ENCODE measurements at regions not wholly inside any gene's neighbourhood (a gene's known extent, or its start where the extent isn't known, plus 50 kb on each side); places are given as distances from the start of the nearest gene placed in this dataset.

- Histone ChIP-seq H3K27ac (ENCODE audit: low read depth in 2 of 2, low read length in 2 of 2) (no peak overlapping the region), H3K4me3 (ENCODE audit: low read length in 2 of 2) (no peak overlapping the region), H3K27me3 (ENCODE audit: control insufficient read depth in 2 of 2, insufficient read depth in 2 of 2, low read length in 2 of 2) (no peaks in the 10 kb centered on the region), H3K9me3 (ENCODE audit: control insufficient read depth in 2 of 2, low read length in 2 of 2) (no peaks in the 10 kb centered on the region), H3K9ac (ENCODE audit: low read depth in 1 of 2, low read length in 2 of 2) (no peak overlapping the region), H3K4me1 (ENCODE audit: control insufficient read depth in 2 of 2, insufficient read depth in 2 of 2, low read length in 2 of 2) (no peaks in the 10 kb centered on the region), H3K36me3 (ENCODE audit: control insufficient read depth in 2 of 2, insufficient read depth in 2 of 2, low read length in 2 of 2) (no peaks in the 10 kb centered on the region)
Observed at GRCh38 chr9:13651969-13652663, 372.6 kb upstream of the MPDZ start.

GRCh38 chr9:13651526-13651925, 372.0 kb upstream of the MPDZ start:
- Histone ChIP-seq H3K27ac (ENCODE audit: low read depth in 2 of 2, low read length in 2 of 2) (no peak overlapping the region), H3K9me3 (ENCODE audit: control insufficient read depth in 2 of 2, low read length in 2 of 2) (no peaks in the 10 kb centered on the region), H3K4me3 (ENCODE audit: low read length in 2 of 2) (no peak overlapping the region)

GRCh38 chr9:13648676-13649075, 369.2 kb upstream of the MPDZ start:
- no peaks in the 10 kb centered on the region for H3K9me3 ChIP-seq (ENCODE audit: control insufficient read depth in 2 of 2, low read length in 2 of 2)
- H3K36me3 ChIP-seq (ENCODE audit: control insufficient read depth in 2 of 2, insufficient read depth in 2 of 2, low read length in 2 of 2) = no peaks in the 10 kb centered on the region
- no peak overlapping the region for H3K4me3 ChIP-seq (ENCODE audit: low read length in 2 of 2)
- no peak overlapping the region for H3K27ac ChIP-seq (ENCODE audit: low read depth in 2 of 2, low read length in 2 of 2)
- no peaks in the 10 kb centered on the region for H3K27me3 ChIP-seq (ENCODE audit: control insufficient read depth in 2 of 2, insufficient read depth in 2 of 2, low read length in 2 of 2)
- H3K9ac ChIP-seq (ENCODE audit: low read depth in 1 of 2, low read length in 2 of 2) = no peak overlapping the region
- no peaks in the 10 kb centered on the region for H3K4me1 ChIP-seq (ENCODE audit: control insufficient read depth in 2 of 2, insufficient read depth in 2 of 2, low read length in 2 of 2)

More at GRCh38 chr9:13651526-13651925, 372.0 kb upstream of the MPDZ start:
- Histone ChIP-seq H3K27me3 (ENCODE audit: control insufficient read depth in 2 of 2, insufficient read depth in 2 of 2, low read length in 2 of 2) (no peaks in the 10 kb centered on the region), H3K9ac (ENCODE audit: low read depth in 1 of 2, low read length in 2 of 2) (no peak overlapping the region), H3K4me1 (ENCODE audit: control insufficient read depth in 2 of 2, insufficient read depth in 2 of 2, low read length in 2 of 2) (no peaks in the 10 kb centered on the region), H3K36me3 (ENCODE audit: control insufficient read depth in 2 of 2, insufficient read depth in 2 of 2, low read length in 2 of 2) (no peaks in the 10 kb centered on the region)

- no peak overlapping the region for H3K27ac ChIP-seq (ENCODE audit: low read depth in 2 of 2, low read length in 2 of 2)
- no peaks in the 10 kb centered on the region for H3K36me3 ChIP-seq (ENCODE audit: control insufficient read depth in 2 of 2, insufficient read depth in 2 of 2, low read length in 2 of 2)
- no peaks in the 10 kb centered on the region for H3K27me3 ChIP-seq (ENCODE audit: control insufficient read depth in 2 of 2, insufficient read depth in 2 of 2, low read length in 2 of 2)
- H3K4me1 ChIP-seq (ENCODE audit: control insufficient read depth in 2 of 2, insufficient read depth in 2 of 2, low read length in 2 of 2) = no peaks in the 10 kb centered on the region
- no peak overlapping the region for H3K9ac ChIP-seq (ENCODE audit: low read depth in 1 of 2, low read length in 2 of 2)
- no peak overlapping the region for H3K4me3 ChIP-seq (ENCODE audit: low read length in 2 of 2)
- no peaks in the 10 kb centered on the region for H3K9me3 ChIP-seq (ENCODE audit: control insufficient read depth in 2 of 2, low read length in 2 of 2)
Observed at GRCh38 chr9:13648068-13648467, 368.6 kb upstream of the MPDZ start.

GRCh38 chr9:13646500-13647021, 367.1 kb upstream of the MPDZ start:
- Histone ChIP-seq H3K9me3 (ENCODE audit: control insufficient read depth in 2 of 2, low read length in 2 of 2) (no peaks in the 10 kb centered on the region), H3K36me3 (ENCODE audit: control insufficient read depth in 2 of 2, insufficient read depth in 2 of 2, low read length in 2 of 2) (no peaks in the 10 kb centered on the region), H3K4me1 (ENCODE audit: control insufficient read depth in 2 of 2, insufficient read depth in 2 of 2, low read length in 2 of 2) (no peaks in the 10 kb centered on the region), H3K27ac (ENCODE audit: low read depth in 2 of 2, low read length in 2 of 2) (no peak overlapping the region), H3K9ac (ENCODE audit: low read depth in 1 of 2, low read length in 2 of 2) (no peak overlapping the region), H3K27me3 (ENCODE audit: control insufficient read depth in 2 of 2, insufficient read depth in 2 of 2, low read length in 2 of 2) (no peaks in the 10 kb centered on the region), H3K4me3 (ENCODE audit: low read length in 2 of 2) (no peak overlapping the region)

GRCh38 chr9:13645557-13645956, 366.1 kb upstream of the MPDZ start:
- H3K4me1 ChIP-seq (ENCODE audit: control insufficient read depth in 2 of 2, insufficient read depth in 2 of 2, low read length in 2 of 2) = no peaks in the 10 kb centered on the region
- no peak overlapping the region for H3K27ac ChIP-seq (ENCODE audit: low read depth in 2 of 2, low read length in 2 of 2)
- no peak overlapping the region for H3K4me3 ChIP-seq (ENCODE audit: low read length in 2 of 2)
- no peaks in the 10 kb centered on the region for H3K27me3 ChIP-seq (ENCODE audit: control insufficient read depth in 2 of 2, insufficient read depth in 2 of 2, low read length in 2 of 2)
- no peaks in the 10 kb centered on the region for H3K9me3 ChIP-seq (ENCODE audit: control insufficient read depth in 2 of 2, low read length in 2 of 2)
- H3K9ac ChIP-seq (ENCODE audit: low read depth in 1 of 2, low read length in 2 of 2) = no peak overlapping the region
- H3K36me3 ChIP-seq (ENCODE audit: control insufficient read depth in 2 of 2, insufficient read depth in 2 of 2, low read length in 2 of 2) = no peaks in the 10 kb centered on the region

- Histone ChIP-seq H3K9ac (ENCODE audit: low read depth in 1 of 2, low read length in 2 of 2) (no peak overlapping the region), H3K27ac (ENCODE audit: low read depth in 2 of 2, low read length in 2 of 2) (no peak overlapping the region), H3K27me3 (ENCODE audit: control insufficient read depth in 2 of 2, insufficient read depth in 2 of 2, low read length in 2 of 2) (no peaks in the 10 kb centered on the region), H3K36me3 (ENCODE audit: control insufficient read depth in 2 of 2, insufficient read depth in 2 of 2, low read length in 2 of 2) (no peaks in the 10 kb centered on the region), H3K4me1 (ENCODE audit: control insufficient read depth in 2 of 2, insufficient read depth in 2 of 2, low read length in 2 of 2) (no peaks in the 10 kb centered on the region), H3K4me3 (ENCODE audit: low read length in 2 of 2) (no peak overlapping the region), H3K9me3 (ENCODE audit: control insufficient read depth in 2 of 2, low read length in 2 of 2) (no peaks in the 10 kb centered on the region)
Observed at GRCh38 chr9:13644675-13645074, 365.2 kb upstream of the MPDZ start.

GRCh38 chr9:13642646-13643045, 363.2 kb upstream of the MPDZ start:
- Histone ChIP-seq H3K9me3 (ENCODE audit: control insufficient read depth in 2 of 2, low read length in 2 of 2) (no peaks in the 10 kb centered on the region), H3K4me1 (ENCODE audit: control insufficient read depth in 2 of 2, insufficient read depth in 2 of 2, low read length in 2 of 2) (no peaks in the 10 kb centered on the region), H3K9ac (ENCODE audit: low read depth in 1 of 2, low read length in 2 of 2) (no peak overlapping the region), H3K27ac (ENCODE audit: low read depth in 2 of 2, low read length in 2 of 2) (no peak overlapping the region), H3K36me3 (ENCODE audit: control insufficient read depth in 2 of 2, insufficient read depth in 2 of 2, low read length in 2 of 2) (no peaks in the 10 kb centered on the region), H3K4me3 (ENCODE audit: low read length in 2 of 2) (no peak overlapping the region), H3K27me3 (ENCODE audit: control insufficient read depth in 2 of 2, insufficient read depth in 2 of 2, low read length in 2 of 2) (no peaks in the 10 kb centered on the region)

GRCh38 chr9:13629067-13629466, 349.6 kb upstream of the MPDZ start:
- Histone ChIP-seq H3K9ac (ENCODE audit: low read depth in 1 of 2, low read length in 2 of 2) (no peak overlapping the region), H3K4me3 (ENCODE audit: low read length in 2 of 2) (no peak overlapping the region), H3K27me3 (ENCODE audit: control insufficient read depth in 2 of 2, insufficient read depth in 2 of 2, low read length in 2 of 2) (no peaks in the 10 kb centered on the region), H3K36me3 (ENCODE audit: control insufficient read depth in 2 of 2, insufficient read depth in 2 of 2, low read length in 2 of 2) (no peaks in the 10 kb centered on the region), H3K27ac (ENCODE audit: low read depth in 2 of 2, low read length in 2 of 2) (no peak overlapping the region), H3K4me1 (ENCODE audit: control insufficient read depth in 2 of 2, insufficient read depth in 2 of 2, low read length in 2 of 2) (no peaks in the 10 kb centered on the region), H3K9me3 (ENCODE audit: control insufficient read depth in 2 of 2, low read length in 2 of 2) (no peaks in the 10 kb centered on the region)

- Histone ChIP-seq H3K27me3 (ENCODE audit: control insufficient read depth in 2 of 2, insufficient read depth in 2 of 2, low read length in 2 of 2) (no peaks in the 10 kb centered on the region), H3K36me3 (ENCODE audit: control insufficient read depth in 2 of 2, insufficient read depth in 2 of 2, low read length in 2 of 2) (no peaks in the 10 kb centered on the region), H3K4me1 (ENCODE audit: control insufficient read depth in 2 of 2, insufficient read depth in 2 of 2, low read length in 2 of 2) (no peaks in the 10 kb centered on the region), H3K9me3 (ENCODE audit: control insufficient read depth in 2 of 2, low read length in 2 of 2) (no peaks in the 10 kb centered on the region), H3K27ac (ENCODE audit: low read depth in 2 of 2, low read length in 2 of 2) (no peak overlapping the region), H3K9ac (ENCODE audit: low read depth in 1 of 2, low read length in 2 of 2) (no peak overlapping the region), H3K4me3 (ENCODE audit: low read length in 2 of 2) (no peak overlapping the region)
Observed at GRCh38 chr9:13628526-13628925, 349.0 kb upstream of the MPDZ start.

Data from mucosa of rectum (tissue), 2 donors.